ENCODE measurements at regions not wholly inside any gene's neighbourhood (a gene's known extent, or its start where the extent isn't known, plus 50 kb on each side); places are given as distances from the start of the nearest gene placed in this dataset.

GRCh38 chr4:180630012-180630665 is 1613.1 kb upstream of the TENM3 start:
- H3K36me3 ChIP-seq (ENCODE audit: insufficient read depth, low read length): no peaks in the 10 kb centered on the region
- TF ChIP-seq CTCF (IDR thresholded peaks at IDR 0.05; ENCODE audit: borderline replicate concordance, extremely low read depth, low read length, poor library complexity, severe bottlenecking): no peak
- TF ChIP-seq EZH2 (IDR thresholded peaks at IDR 0.05; ENCODE audit: borderline replicate concordance, low read depth, low read length, severe bottlenecking): no peak
- no peak overlapping the region for H3K27ac ChIP-seq (ENCODE audit: low read length)
- no peak overlapping the region for H3K9ac ChIP-seq (ENCODE audit: low read depth, low read length)
- no peaks in the 10 kb centered on the region for H3K9me3 ChIP-seq (ENCODE audit: insufficient read depth, low read length, severe bottlenecking)
- H3K4me1 ChIP-seq (ENCODE audit: insufficient read depth, low read length): no peaks in the 10 kb centered on the region
- H3K79me2 ChIP-seq (ENCODE audit: insufficient read depth, low read length): no peaks in the 10 kb centered on the region
- H3K27me3 ChIP-seq (ENCODE audit: insufficient read depth, low read length, poor library complexity): no peaks in the 10 kb centered on the region
- no peak overlapping the region for H3K4me2 ChIP-seq (ENCODE audit: insufficient read depth, low read length)
- DNase-seq: no peak
- no peak overlapping the region for H3K4me3 ChIP-seq (ENCODE audit: low read depth in 1 of 2, low read length in 2 of 2)
- no peaks in the 10 kb centered on the region for H4K20me1 ChIP-seq (ENCODE audit: insufficient read depth, low read length)
- no peak for ATAC-seq (ENCODE audit: insufficient read depth, low read depth)
- no peak overlapping the region for H2AFZ ChIP-seq (ENCODE audit: low read depth, low read length)

- ATAC-seq (ENCODE audit: insufficient read depth, low read depth) (no peak), DNase-seq (no peak)
- Histone ChIP-seq H3K4me3 (ENCODE audit: low read depth in 1 of 2, low read length in 2 of 2) (no peak overlapping the region), H3K27me3 (ENCODE audit: insufficient read depth, low read length, poor library complexity) (no peaks in the 10 kb centered on the region), H4K20me1 (ENCODE audit: insufficient read depth, low read length) (no peaks in the 10 kb centered on the region), H3K4me1 (ENCODE audit: insufficient read depth, low read length) (no peaks in the 10 kb centered on the region), H3K4me2 (ENCODE audit: insufficient read depth, low read length) (no peak overlapping the region), H2AFZ (ENCODE audit: low read depth, low read length) (no peak overlapping the region), H3K79me2 (ENCODE audit: insufficient read depth, low read length) (no peaks in the 10 kb centered on the region), H3K9ac (ENCODE audit: low read depth, low read length) (no peak overlapping the region), H3K9me3 (ENCODE audit: insufficient read depth, low read length, severe bottlenecking) (no peaks in the 10 kb centered on the region), H3K27ac (ENCODE audit: low read length) (no peak overlapping the region), H3K36me3 (ENCODE audit: insufficient read depth, low read length) (no peaks in the 10 kb centered on the region)
- no peak for TF ChIP-seq EZH2 (IDR thresholded peaks at IDR 0.05; ENCODE audit: borderline replicate concordance, low read depth, low read length, severe bottlenecking)
- no peak for TF ChIP-seq CTCF (IDR thresholded peaks at IDR 0.05; ENCODE audit: borderline replicate concordance, extremely low read depth, low read length, poor library complexity, severe bottlenecking)
Observed at GRCh38 chr4:180634306-180634705, 1608.9 kb upstream of the TENM3 start.

- no peaks in the 10 kb centered on the region for H3K36me3 ChIP-seq (ENCODE audit: insufficient read depth, low read length)
- no peak overlapping the region for H3K4me2 ChIP-seq (ENCODE audit: insufficient read depth, low read length)
- no peak overlapping the region for H3K4me3 ChIP-seq (ENCODE audit: low read depth in 1 of 2, low read length in 2 of 2)
- H3K27ac ChIP-seq (ENCODE audit: low read length): no peak overlapping the region
- no peak overlapping the region; the same call in 1 of the 2 replicates for H2AFZ ChIP-seq (ENCODE audit: low read depth, low read length)
- DNase-seq: no peak
- no peak for ATAC-seq (ENCODE audit: insufficient read depth, low read depth)
- TF ChIP-seq CTCF (IDR thresholded peaks at IDR 0.05; ENCODE audit: borderline replicate concordance, extremely low read depth, low read length, poor library complexity, severe bottlenecking): no peak
- TF ChIP-seq EZH2 (IDR thresholded peaks at IDR 0.05; ENCODE audit: borderline replicate concordance, low read depth, low read length, severe bottlenecking): no peak
- H3K79me2 ChIP-seq (ENCODE audit: insufficient read depth, low read length): no peaks in the 10 kb centered on the region
- H3K27me3 ChIP-seq (ENCODE audit: insufficient read depth, low read length, poor library complexity): no peaks in the 10 kb centered on the region
- H4K20me1 ChIP-seq (ENCODE audit: insufficient read depth, low read length): no peaks in the 10 kb centered on the region
- H3K9ac ChIP-seq (ENCODE audit: low read depth, low read length): no peak overlapping the region
- H3K4me1 ChIP-seq (ENCODE audit: insufficient read depth, low read length): no peaks in the 10 kb centered on the region
- H3K9me3 ChIP-seq (ENCODE audit: insufficient read depth, low read length, severe bottlenecking): no peaks in the 10 kb centered on the region
Observed at GRCh38 chr4:180635281-180635680, 1607.9 kb upstream of the TENM3 start.
